Mucosa of descending colon (tissue), 3 donors: ENCODE measurements at regions not wholly inside any gene's neighbourhood (a gene's known extent, or its start where the extent isn't known, plus 50 kb on each side); places are given as distances from the start of the nearest gene placed in this dataset.

Experiments
- ATAC-seq: fragments of 200-7000 bp; cut with Tn5 transposase; one replicate; pipeline ENCODE4 v1.9.1; 2020; ENCODE audit warnings: mild to moderate bottlenecking, moderate library complexity
- DNase-seq, 3 donors: peaks; one replicate each; pipeline ENCODE4 v3.0.0-alpha.2; 2020
- H3K36me3 ChIP-seq: fragments of 200-600 bp; one replicate; pipeline ENCODE4 v1.8.0; 2021; ENCODE audit warnings: low read depth, mild to moderate bottlenecking
- H3K4me1 ChIP-seq: fragments of 200-600 bp; one replicate; pipeline ENCODE4 v1.8.0; 2021; ENCODE audit warnings: low read depth, mild to moderate bottlenecking
- H3K4me3 ChIP-seq: fragments of 200-600 bp; one replicate; pipeline ENCODE4 v1.8.0; 2021; ENCODE audit warnings: mild to moderate bottlenecking
- H3K9me3 ChIP-seq: fragments of 200-600 bp; one replicate; pipeline ENCODE4 v1.8.0; 2021; ENCODE audit warnings: mild to moderate bottlenecking
- CTCF ChIP-seq: fragments of 200-600 bp; IDR thresholded peaks from one replicate; pipeline ENCODE4 v1.8.0; 2022; ENCODE audit warnings: antibody characterized with exemption, mild to moderate bottlenecking
- intact Hi-C, 2 donors: fragments of 100-400 bp; cut with DNase I in 1 of 2; cut with micrococcal nuclease in 1 of 2; formaldehyde crosslinking; loops; one replicate each; pipeline versions ENCODE4 v1.11.0 to v1.11.1; 2022; cut with DNase I, micrococcal nuclease
- donor health status: DM: no; HTN: no; CAD: no; lungs with moderate emphysema.
- donor health status: DM: no; HTN: no; CAD: no.
- donor health status: DM: no; HTN: yes; CAD: no.

GRCh38 chr12:24227551-24227950 lies 278.1 kb upstream of the SOX5 start:
- Histone ChIP-seq H3K4me1 (no peaks in the 10 kb centered on the region), H3K9me3 (no peaks in the 10 kb centered on the region), H3K36me3 (no peaks in the 10 kb centered on the region), H3K4me3 (no peak overlapping the region)
- ATAC-seq (no peak), DNase-seq (no peak)
- intact Hi-C loops = no loop called here
- no peak for TF ChIP-seq CTCF

DNA sequence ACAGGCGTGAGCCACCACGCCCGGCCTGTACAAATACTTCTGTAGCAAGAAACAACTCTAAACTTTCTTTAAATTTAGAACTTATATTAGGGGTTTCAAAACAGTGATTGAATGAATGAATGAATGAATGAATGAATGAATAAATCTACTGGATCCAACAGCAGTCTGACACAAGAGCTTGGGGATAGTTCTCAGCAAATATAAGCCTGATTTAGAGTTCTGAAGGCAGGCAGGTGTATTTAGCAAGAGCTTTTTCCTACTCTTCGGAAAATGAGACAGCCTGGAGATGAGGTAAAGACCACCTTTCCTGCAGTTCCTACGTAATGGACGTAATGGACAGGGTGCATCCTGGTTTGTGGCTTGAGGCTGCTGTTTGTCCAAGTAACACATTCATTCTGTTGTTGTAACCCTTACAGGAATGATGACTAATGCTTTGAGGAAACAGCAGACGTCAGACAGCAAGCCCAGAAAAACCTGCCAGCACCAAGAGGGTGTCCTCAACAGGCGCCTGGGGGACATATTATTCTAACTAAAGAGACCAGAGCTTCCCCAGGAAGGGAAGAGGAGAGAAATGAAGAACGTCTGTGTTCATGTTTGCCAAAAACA lies 277.4 kb upstream of the SOX5 start:
- ATAC-seq (peak; percentile 20), DNase-seq (no peak)
- intact Hi-C loops = no loop called here
- Histone ChIP-seq H3K36me3 (no peaks in the 10 kb centered on the region), H3K9me3 (no peaks in the 10 kb centered on the region), H3K4me3 (no peak overlapping the region), H3K4me1 (no peaks in the 10 kb centered on the region)
- TF ChIP-seq CTCF = no peak

DNA sequence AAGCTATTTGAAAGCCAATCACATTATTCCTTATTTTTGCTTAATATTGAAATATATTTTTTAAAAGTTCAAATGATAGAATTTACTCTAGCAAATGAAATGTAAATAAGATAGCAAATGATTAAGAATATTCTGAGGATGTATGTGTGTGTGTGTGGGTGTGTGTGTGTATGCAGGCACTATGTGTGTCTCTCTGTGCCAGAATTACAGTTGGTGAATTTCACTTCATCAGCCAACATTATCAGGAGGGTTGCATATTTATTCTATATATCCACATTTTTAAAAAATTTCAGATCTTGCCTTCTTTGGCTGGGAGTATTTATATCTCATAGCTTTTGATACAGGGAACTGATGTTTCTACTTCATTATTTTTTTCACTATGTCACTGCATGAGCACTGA lies 274.9 kb upstream of the SOX5 start:
- intact Hi-C loops = no loop called here
- no peak for TF ChIP-seq CTCF
- no peak for ATAC-seq

DNA sequence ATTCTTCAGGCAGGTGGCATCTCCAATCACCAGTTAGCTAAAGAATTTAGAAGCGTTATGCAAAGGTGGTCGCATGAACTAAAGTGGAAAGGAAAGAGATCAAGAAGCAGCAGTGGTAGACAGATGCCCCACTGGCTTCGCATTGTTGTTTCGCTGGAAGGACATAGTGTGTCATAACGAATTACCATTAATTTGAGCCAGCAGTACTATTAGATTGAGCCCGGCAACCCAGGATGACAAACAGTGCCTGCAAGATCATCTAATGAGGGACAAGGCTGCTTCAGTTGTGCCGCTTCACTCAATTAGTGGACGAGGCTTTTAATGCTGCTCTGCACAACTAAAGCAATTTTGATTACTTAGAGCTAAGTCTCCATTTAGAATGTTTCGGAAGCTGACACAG lies 274.5 kb upstream of the SOX5 start:
- Histone ChIP-seq H3K4me3 (no peak overlapping the region), H3K9me3 (no peaks in the 10 kb centered on the region), H3K4me1 (no peaks in the 10 kb centered on the region), H3K36me3 (no peaks in the 10 kb centered on the region)
- no peak for TF ChIP-seq CTCF
- no peak for DNase-seq
- intact Hi-C loops = no loop called here
- no peak for ATAC-seq

More for the DNA sequence above, 274.9 kb upstream of the SOX5 start:
- no peak for DNase-seq
- H3K4me1 ChIP-seq = no peaks in the 10 kb centered on the region
- no peak overlapping the region for H3K4me3 ChIP-seq
- no peaks in the 10 kb centered on the region for H3K9me3 ChIP-seq
- no peaks in the 10 kb centered on the region for H3K36me3 ChIP-seq

DNA sequence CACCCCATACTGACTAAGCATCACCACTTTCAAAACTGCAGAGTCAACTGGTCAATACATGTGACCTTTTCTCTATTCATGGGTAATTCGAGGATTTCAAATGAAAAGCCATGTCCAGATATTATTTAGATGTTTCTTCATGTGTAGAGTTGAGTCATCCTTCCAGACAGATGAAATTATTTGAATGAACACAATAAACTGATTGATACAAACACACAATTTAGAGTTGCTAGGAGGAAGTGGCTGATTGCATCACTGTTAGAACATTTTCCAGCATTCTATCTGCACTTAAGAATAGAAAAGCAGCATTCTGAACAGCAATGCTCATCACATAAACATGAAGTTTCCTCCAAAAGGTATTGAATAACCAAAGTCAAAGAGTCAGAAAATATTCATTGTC lies 273.5 kb upstream of the SOX5 start:
- no peaks in the 10 kb centered on the region for H3K4me1 ChIP-seq
- H3K9me3 ChIP-seq = no peaks in the 10 kb centered on the region
- H3K4me3 ChIP-seq = no peak overlapping the region
- ATAC-seq (no peak), DNase-seq (no peak)
- no peak for TF ChIP-seq CTCF
- intact Hi-C loops = no loop called here
- no peaks in the 10 kb centered on the region for H3K36me3 ChIP-seq

DNA sequence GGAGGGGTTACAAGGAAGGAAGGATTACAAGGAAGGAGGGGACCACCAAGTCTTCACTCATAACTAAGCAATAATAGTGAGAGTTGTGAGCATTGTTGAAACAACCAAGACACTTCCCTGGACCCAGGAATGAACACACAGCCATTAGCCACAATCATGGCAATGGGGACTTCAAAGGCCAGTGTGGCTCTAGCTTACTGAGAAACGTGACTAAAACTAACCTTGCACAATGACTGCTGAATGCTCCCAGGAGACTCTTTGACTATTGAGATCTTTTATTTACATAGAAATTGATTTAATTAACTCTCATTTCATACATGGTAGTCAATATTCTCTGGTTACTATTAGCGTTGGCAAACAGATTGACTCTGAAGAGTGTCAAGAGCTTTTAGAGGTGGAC lies 263.0 kb upstream of the SOX5 start:
- ATAC-seq (no peak), DNase-seq (no peak)
- H3K9me3 ChIP-seq = no peaks in the 10 kb centered on the region
- H3K36me3 ChIP-seq = no peaks in the 10 kb centered on the region
- no peak overlapping the region for H3K4me3 ChIP-seq
- intact Hi-C loops = no loop called here
- no peaks in the 10 kb centered on the region for H3K4me1 ChIP-seq
- no peak for TF ChIP-seq CTCF
